ENCODE measurements at regions not wholly inside any gene's neighbourhood (a gene's known extent, or its start where the extent isn't known, plus 50 kb on each side); places are given as distances from the start of the nearest gene placed in this dataset.

DNA sequence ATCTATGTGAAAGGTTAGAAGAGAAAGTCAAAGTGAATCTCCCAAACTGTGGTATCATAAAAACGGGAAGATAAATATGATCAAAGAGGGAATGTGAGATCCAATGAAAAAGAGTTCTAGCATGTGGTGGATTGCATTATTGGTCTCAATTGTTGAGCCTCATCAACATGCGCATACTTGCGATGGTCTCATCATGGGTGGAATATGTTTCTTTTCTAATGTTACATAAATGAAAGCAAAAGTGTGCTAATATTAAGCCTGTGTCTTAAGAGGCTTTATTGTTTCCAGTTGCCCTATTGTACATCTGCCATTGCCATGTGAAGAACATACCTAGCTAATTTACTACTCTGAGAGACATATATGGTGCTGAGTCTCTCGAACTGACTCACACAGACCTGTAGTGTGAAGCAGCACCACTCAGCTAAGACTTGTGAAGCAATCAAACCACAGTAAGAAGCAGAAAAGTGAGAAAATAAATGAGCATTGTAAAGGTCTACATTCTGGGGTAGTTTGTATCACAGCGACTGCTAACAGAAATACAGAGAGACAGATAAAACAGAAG is 645.5 kb upstream of the PCDH15 start:
- no peak for ATAC-seq

GRCh38 chr10:55441777-55442176 is 640.7 kb upstream of the PCDH15 start:
- TF ChIP-seq TCF4 (CRISPR knock-in tag; IDR thresholded peaks at IDR 0.05; ENCODE audit: borderline replicate concordance) (no peak), ZNF565 (CRISPR knock-in tag; conservative IDR thresholded peaks at IDR 0.05; ENCODE audit: low read depth) (no peak), ARNTL (CRISPR knock-in tag; IDR thresholded peaks at IDR 0.05; ENCODE audit: borderline replicate concordance, low read depth) (no peak), ISL1 (CRISPR knock-in tag; IDR thresholded peaks at IDR 0.05) (no peak), SNAI2 (CRISPR knock-in tag; IDR thresholded peaks at IDR 0.05) (no peak), ESRRG (CRISPR knock-in tag; IDR thresholded peaks at IDR 0.05) (no peak), ZC3H10 (CRISPR knock-in tag; IDR thresholded peaks at IDR 0.05) (no peak), ZFP3 (CRISPR knock-in tag; IDR thresholded peaks at IDR 0.05) (no peak), CSRNP3 (CRISPR knock-in tag; IDR thresholded peaks at IDR 0.05) (no peak), POU6F1 (CRISPR knock-in tag; IDR thresholded peaks at IDR 0.05; ENCODE audit: borderline replicate concordance, low read depth) (no peak), ZFP30 (CRISPR knock-in tag; IDR thresholded peaks at IDR 0.05) (no peak), OSR1 (CRISPR knock-in tag; IDR thresholded peaks at IDR 0.05) (no peak), CSDC2 (CRISPR knock-in tag; IDR thresholded peaks at IDR 0.05) (no peak), GLIS3 (CRISPR knock-in tag; IDR thresholded peaks at IDR 0.05) (no peak)
- TF ChIP-seq, protein P1, sequence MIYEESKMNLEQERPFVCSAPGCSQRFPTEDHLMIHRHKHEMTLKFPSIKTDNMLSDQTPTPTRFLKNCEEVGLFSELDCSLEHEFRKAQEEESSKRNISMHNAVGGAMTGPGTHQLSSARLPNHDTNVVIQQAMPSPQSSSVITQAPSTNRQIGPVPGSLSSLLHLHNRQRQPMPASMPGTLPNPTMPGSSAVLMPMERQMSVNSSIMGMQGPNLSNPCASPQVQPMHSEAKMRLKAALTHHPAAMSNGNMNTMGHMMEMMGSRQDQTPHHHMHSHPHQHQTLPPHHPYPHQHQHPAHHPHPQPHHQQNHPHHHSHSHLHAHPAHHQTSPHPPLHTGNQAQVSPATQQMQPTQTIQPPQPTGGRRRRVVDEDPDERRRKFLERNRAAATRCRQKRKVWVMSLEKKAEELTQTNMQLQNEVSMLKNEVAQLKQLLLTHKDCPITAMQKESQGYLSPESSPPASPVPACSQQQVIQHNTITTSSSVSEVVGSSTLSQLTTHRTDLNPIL (CRISPR knock-in tag; IDR thresholded peaks at IDR 0.05; ENCODE audit: low read depth), result no peak
- TF ChIP-seq, protein P2, sequence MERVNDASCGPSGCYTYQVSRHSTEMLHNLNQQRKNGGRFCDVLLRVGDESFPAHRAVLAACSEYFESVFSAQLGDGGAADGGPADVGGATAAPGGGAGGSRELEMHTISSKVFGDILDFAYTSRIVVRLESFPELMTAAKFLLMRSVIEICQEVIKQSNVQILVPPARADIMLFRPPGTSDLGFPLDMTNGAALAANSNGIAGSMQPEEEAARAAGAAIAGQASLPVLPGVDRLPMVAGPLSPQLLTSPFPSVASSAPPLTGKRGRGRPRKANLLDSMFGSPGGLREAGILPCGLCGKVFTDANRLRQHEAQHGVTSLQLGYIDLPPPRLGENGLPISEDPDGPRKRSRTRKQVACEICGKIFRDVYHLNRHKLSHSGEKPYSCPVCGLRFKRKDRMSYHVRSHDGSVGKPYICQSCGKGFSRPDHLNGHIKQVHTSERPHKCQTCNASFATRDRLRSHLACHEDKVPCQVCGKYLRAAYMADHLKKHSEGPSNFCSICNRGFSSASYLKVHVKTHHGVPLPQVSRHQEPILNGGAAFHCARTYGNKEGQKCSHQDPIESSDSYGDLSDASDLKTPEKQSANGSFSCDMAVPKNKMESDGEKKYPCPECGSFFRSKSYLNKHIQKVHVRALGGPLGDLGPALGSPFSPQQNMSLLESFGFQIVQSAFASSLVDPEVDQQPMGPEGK (CRISPR knock-in tag; IDR thresholded peaks at IDR 0.05; ENCODE audit: borderline replicate concordance), result no peak
- ATAC-seq, result no peak

More for the DNA sequence above, 645.5 kb upstream of the PCDH15 start:
- TF ChIP-seq, protein P1 (CRISPR knock-in tag; IDR thresholded peaks at IDR 0.05; ENCODE audit: low read depth), result no peak
- TF ChIP-seq ARNTL (CRISPR knock-in tag; IDR thresholded peaks at IDR 0.05; ENCODE audit: borderline replicate concordance, low read depth) (no peak), POU6F1 (CRISPR knock-in tag; IDR thresholded peaks at IDR 0.05; ENCODE audit: borderline replicate concordance, low read depth) (no peak), SNAI2 (CRISPR knock-in tag; IDR thresholded peaks at IDR 0.05) (no peak), RARB (CRISPR knock-in tag; IDR thresholded peaks at IDR 0.05) (no peak), ZFP3 (CRISPR knock-in tag; IDR thresholded peaks at IDR 0.05) (no peak), OSR1 (CRISPR knock-in tag; IDR thresholded peaks at IDR 0.05) (no peak), GLIS3 (CRISPR knock-in tag; IDR thresholded peaks at IDR 0.05) (no peak)

DNA sequence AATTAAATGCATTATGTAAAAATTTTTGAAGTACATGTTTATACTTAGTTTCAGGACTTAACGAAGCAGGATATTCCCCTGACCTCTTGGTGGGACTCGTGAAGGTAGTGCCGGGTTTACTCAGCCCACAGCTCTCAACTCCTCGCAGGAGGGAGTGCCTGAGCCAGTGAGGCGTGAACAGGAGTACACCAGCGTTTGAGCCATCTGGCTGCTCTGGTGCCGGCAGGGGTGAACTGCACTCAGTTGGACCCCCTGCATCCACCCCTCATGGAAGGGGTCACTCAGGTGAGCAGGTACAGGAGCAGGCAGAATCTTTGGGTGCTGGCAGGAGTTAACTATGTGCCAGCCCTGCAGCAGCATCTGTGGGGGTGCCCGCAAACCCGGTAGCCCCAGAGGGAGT is 625.1 kb upstream of the PCDH15 start:
- no peak for ATAC-seq
- TF ChIP-seq, protein P1 (CRISPR knock-in tag; IDR thresholded peaks at IDR 0.05; ENCODE audit: low read depth), result no peak
- TF ChIP-seq ZC3H10 (CRISPR knock-in tag; IDR thresholded peaks at IDR 0.05) (no peak), OSR1 (CRISPR knock-in tag; IDR thresholded peaks at IDR 0.05) (no peak), ZNF8 (CRISPR knock-in tag; IDR thresholded peaks at IDR 0.05) (no peak), CSDC2 (CRISPR knock-in tag; IDR thresholded peaks at IDR 0.05) (no peak), TCF4 (CRISPR knock-in tag; IDR thresholded peaks at IDR 0.05; ENCODE audit: borderline replicate concordance) (no peak), BACH2 (CRISPR knock-in tag; IDR thresholded peaks at IDR 0.05; ENCODE audit: borderline replicate concordance) (no peak), ZFP3 (CRISPR knock-in tag; IDR thresholded peaks at IDR 0.05) (no peak), PPARA (CRISPR knock-in tag; IDR thresholded peaks at IDR 0.05; ENCODE audit: borderline replicate concordance) (no peak), ESRRG (CRISPR knock-in tag; IDR thresholded peaks at IDR 0.05) (no peak), ARNTL (CRISPR knock-in tag; IDR thresholded peaks at IDR 0.05; ENCODE audit: borderline replicate concordance, low read depth) (no peak), SNAI2 (CRISPR knock-in tag; IDR thresholded peaks at IDR 0.05) (no peak), ZNF70 (CRISPR knock-in tag; IDR thresholded peaks at IDR 0.05) (no peak), CSRNP3 (CRISPR knock-in tag; IDR thresholded peaks at IDR 0.05) (no peak)
- TF ChIP-seq, protein P2 (CRISPR knock-in tag; IDR thresholded peaks at IDR 0.05; ENCODE audit: borderline replicate concordance), result no peak
